GM12892 (cell line): ENCODE measurements at regions not wholly inside any gene's neighbourhood (a gene's known extent, or its start where the extent isn't known, plus 50 kb on each side); places are given as distances from the start of the nearest gene placed in this dataset.

Source experiments
- DNase-seq: peaks from one replicate; pipeline ENCODE4 v3.0.0; 2011; ENCODE audit not compliant: insufficient read length
- FAIRE-seq: peaks from 2 replicates; lab custom pipeline; 2011; peaks lifted over from hg19 to GRCh38; lab: Jason Lieb, UNC
- POLR2A ChIP-seq: IDR thresholded peaks from 2 replicates; pipeline ENCODE4 v1.6.1; 2011; ENCODE audit warnings: low read depth, low read length, control low read depth
- POLR2AphosphoS5 ChIP-seq: IDR thresholded peaks from 2 replicates; pipeline ENCODE4 v1.6.1; 2011; ENCODE audit warnings: low read depth, low read length, control low read depth
- TAF1 ChIP-seq: IDR thresholded peaks from 2 replicates; pipeline ENCODE4 v1.6.1; 2011; ENCODE audit warnings: low read depth, mild to moderate bottlenecking, control low read depth, low read length, borderline replicate concordance

DNA sequence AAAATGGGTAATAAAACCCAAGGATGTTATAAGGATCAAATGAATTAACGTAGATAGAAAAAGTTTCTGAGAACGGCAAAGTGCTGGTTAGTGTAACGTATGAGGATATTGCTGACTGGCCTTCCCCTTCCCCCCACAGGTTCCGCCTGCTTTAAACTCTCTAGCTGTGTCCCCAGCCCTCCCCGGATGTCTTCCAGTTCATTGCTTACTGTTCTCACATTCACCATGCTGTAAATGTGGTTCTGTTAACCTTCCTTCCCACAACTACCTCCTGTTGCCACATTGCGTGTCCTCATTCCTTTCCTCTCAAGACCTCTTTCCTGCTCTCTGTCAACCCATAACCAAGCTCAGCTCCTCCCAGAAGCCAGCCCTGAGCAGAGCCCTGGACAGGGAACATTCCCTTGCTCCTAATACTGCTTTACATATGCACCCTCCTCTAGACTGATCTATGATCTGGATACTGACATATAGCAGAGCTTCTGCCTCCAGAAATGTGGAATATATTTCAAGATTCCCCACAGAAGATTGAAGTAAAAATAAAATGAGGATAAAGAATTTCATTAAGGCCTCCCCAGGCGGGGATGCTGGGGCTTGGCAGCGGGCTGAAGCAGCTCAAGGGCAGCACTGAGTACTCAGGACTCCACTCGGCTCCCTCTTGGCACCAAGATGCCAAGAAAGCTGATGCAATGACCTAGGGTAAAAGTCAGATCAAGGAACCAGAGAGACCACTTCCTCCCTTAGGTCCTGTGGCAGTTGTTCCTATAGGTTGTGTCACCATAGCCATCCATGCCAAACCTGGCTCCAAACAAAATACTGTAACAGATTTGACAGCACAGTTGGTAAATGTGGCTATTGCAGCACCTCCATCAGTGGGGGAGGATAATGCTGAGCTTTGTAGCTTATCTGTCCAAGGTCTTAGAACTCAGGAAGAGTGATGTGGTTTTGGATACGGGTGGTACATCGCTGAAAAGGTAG lies 136.4 kb upstream of the PIK3C3 start:
- TF ChIP-seq POLR2A: no peak
- no peak for TF ChIP-seq POLR2AphosphoS5
- no peak for TF ChIP-seq TAF1
- FAIRE-seq (no peak), DNase-seq (no peak)

- TF ChIP-seq POLR2A: no peak
- no peak for TF ChIP-seq POLR2AphosphoS5
- no peak for TF ChIP-seq TAF1
- no peak for DNase-seq
- FAIRE-seq: no peak
Observed at GRCh38 chr18:41814651-41815050, 140.4 kb upstream of the PIK3C3 start.

GRCh38 chr18:41809652-41810051 lies 145.4 kb upstream of the PIK3C3 start:
- no peak for DNase-seq
- TF ChIP-seq POLR2AphosphoS5: no peak
- no peak for TF ChIP-seq POLR2A
- no peak for TF ChIP-seq TAF1
- no peak for FAIRE-seq

GRCh38 chr18:41805341-41805740 lies 149.7 kb upstream of the PIK3C3 start:
- TF ChIP-seq POLR2A (no peak), TAF1 (no peak), POLR2AphosphoS5 (no peak)
- FAIRE-seq: no peak
- no peak for DNase-seq

- DNase-seq (no peak), FAIRE-seq (no peak)
- TF ChIP-seq POLR2A: no peak
- TF ChIP-seq POLR2AphosphoS5: no peak
- no peak for TF ChIP-seq TAF1
Observed at GRCh38 chr18:41798879-41799278, 156.2 kb upstream of the PIK3C3 start.

GRCh38 chr18:41790687-41791086 lies 164.3 kb upstream of the PIK3C3 start:
- DNase-seq (no peak), FAIRE-seq (no peak)

DNA sequence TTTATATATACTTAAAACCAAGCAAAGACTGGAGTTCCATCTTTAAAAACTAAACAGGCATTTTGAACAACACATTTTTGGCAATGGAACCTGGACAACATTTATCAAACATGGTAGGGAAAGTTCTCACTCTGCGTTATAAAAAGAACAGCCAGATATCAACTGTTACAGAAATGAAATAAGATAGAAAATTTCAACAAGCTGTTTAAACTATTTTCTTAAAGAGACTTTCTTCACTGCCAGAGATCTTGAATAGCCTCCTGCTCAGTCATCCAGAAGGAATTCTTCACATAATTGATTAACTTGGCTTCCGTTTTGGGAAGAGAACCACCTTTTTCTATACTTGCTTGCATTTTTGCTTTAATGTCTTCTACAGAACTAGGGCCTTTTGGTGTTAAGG lies 166.0 kb upstream of the PIK3C3 start:
- FAIRE-seq: no peak
- no peak for DNase-seq
- TF ChIP-seq POLR2A (no peak), TAF1 (no peak), POLR2AphosphoS5 (no peak)

More at GRCh38 chr18:41790687-41791086, 164.3 kb upstream of the PIK3C3 start:
- TF ChIP-seq POLR2AphosphoS5: no peak

GRCh38 chr18:41783879-41784278 lies 171.2 kb upstream of the PIK3C3 start:
- FAIRE-seq: no peak
- no peak for TF ChIP-seq POLR2AphosphoS5
- TF ChIP-seq TAF1: no peak
- TF ChIP-seq POLR2A: no peak
- DNase-seq: no peak

GRCh38 chr18:41783065-41783818 lies 171.8 kb upstream of the PIK3C3 start:
- DNase-seq (no peak), FAIRE-seq (no peak)
- no peak for TF ChIP-seq TAF1
- no peak for TF ChIP-seq POLR2A

- DNase-seq: no peak
- TF ChIP-seq POLR2A (no peak), POLR2AphosphoS5 (no peak), TAF1 (no peak)
- FAIRE-seq: no peak
Observed at GRCh38 chr18:41771973-41772372, 183.1 kb upstream of the PIK3C3 start.

GRCh38 chr18:41769265-41769664 lies 185.8 kb upstream of the PIK3C3 start:
- FAIRE-seq (no peak), DNase-seq (no peak)
- TF ChIP-seq TAF1: no peak
- no peak for TF ChIP-seq POLR2AphosphoS5
- TF ChIP-seq POLR2A: no peak

DNA sequence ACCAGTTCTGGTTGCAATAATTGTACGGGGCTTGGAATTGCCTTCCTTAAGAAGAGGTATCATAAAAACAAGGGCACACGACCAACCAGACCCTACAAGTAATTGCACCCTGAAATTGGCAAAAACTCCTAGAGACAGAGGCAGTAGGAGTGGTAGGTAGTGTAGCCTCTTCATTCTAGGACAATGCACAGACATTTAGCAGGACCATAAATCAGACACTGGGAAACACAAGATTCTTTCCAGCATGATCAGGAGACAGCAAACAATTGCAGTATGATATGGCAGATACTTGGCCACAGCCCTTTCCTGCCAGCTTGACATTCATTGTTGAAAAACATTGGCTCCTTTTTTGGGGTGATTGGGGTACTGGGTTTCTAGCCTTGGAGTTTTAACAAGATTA lies 186.6 kb upstream of the PIK3C3 start:
- no peak for FAIRE-seq
- no peak for TF ChIP-seq TAF1
- TF ChIP-seq POLR2A: no peak
- no peak for TF ChIP-seq POLR2AphosphoS5
- no peak for DNase-seq
